ENCODE measurements at regions not wholly inside any gene's neighbourhood (a gene's known extent, or its start where the extent isn't known, plus 50 kb on each side); places are given as distances from the start of the nearest gene placed in this dataset.

- TF ChIP-seq BCLAF1 (IDR thresholded peaks at IDR 0.05) (no peak), SREBF1 (IDR thresholded peaks at IDR 0.05; ENCODE audit: low read length) (no peak), POU2F2 (IDR thresholded peaks at IDR 0.05; ENCODE audit: borderline replicate concordance, low read depth, low read length) (peak; percentile 19; the same call in 1 of the 3 replicates), NR2C1 (IDR thresholded peaks at IDR 0.05) (no peak)
Observed at GRCh38 chr2:236343400-236344161, 79.4 kb upstream of the ASB18 start (continued).

- in situ Hi-C loops (cut with MboI) = no loop called here
- BruUV-seq (replicated peaks) = no TSS peak
- RAD21 ChIA-PET (ENCODE audit: unreplicated experiment) = no interaction called here
- H3K4me3 ChIP-seq = no peak overlapping the region
- SMC1A ChIA-PET (ENCODE audit: uncharacterized antibody, unreplicated experiment) = no interaction called here
- H3K4me2 ChIP-seq (ENCODE audit: control insufficient read depth, insufficient read depth) = no peak overlapping the region
- no peak overlapping the region for H3K9ac ChIP-seq (ENCODE audit: control insufficient read depth, insufficient read depth, low read length)
- H2AFZ ChIP-seq (ENCODE audit: control insufficient read depth, low read depth, low read length) = no peak overlapping the region
- DNase-seq (ENCODE audit: low read depth, low spot score) (no peak), FAIRE-seq (no peak), ATAC-seq (no peak)
- POLR2A ChIA-PET = no interaction called here
- no peak for TF ChIP-seq EZH2 (IDR thresholded peaks at IDR 0.05; ENCODE audit: borderline replicate concordance, control insufficient read depth, low read depth, low read length)
- TF ChIP-seq CTCF (IDR thresholded peaks at IDR 0.05 in 2 of 3, conservative IDR thresholded peaks at IDR 0.05 in 1 of 3; ENCODE audit: control insufficient read depth in 2 of 3, extremely low read depth in 1 of 3, insufficient read depth in 1 of 3, low read depth in 3 of 3, low read length in 3 of 3) = no peak
- TF ChIP-seq SMAD5 (IDR thresholded peaks at IDR 0.05; ENCODE audit: low read depth) = no peak
- no peak for TF ChIP-seq USF2 (IDR thresholded peaks at IDR 0.05; ENCODE audit: borderline replicate concordance, low read depth, low read length)
- peaks cover 0 to 4% of the 10 kb centered on the region in 2 experiments; a peak in 2 of 4 replicates for H3K27me3 ChIP-seq (replicated peaks in 1 of 2; ENCODE audit: control insufficient read depth in 2 of 2, insufficient read depth in 2 of 2, low read length in 1 of 2)
- H4K20me1 ChIP-seq (ENCODE audit: control insufficient read depth, insufficient read depth) = no peaks in the 10 kb centered on the region
- H3K9me3 ChIP-seq (replicated peaks; ENCODE audit: control insufficient read depth, insufficient read depth, low read length) = no peaks in the 10 kb centered on the region
- intact Hi-C loops (cut with micrococcal nuclease; ENCODE audit: unreplicated experiment) = no loop called here
- H3K4me1 ChIP-seq (ENCODE audit: control insufficient read depth, insufficient read depth, low read length) = no peaks in the 10 kb centered on the region
- CTCF ChIA-PET = no interaction called here
- no peaks in the 10 kb centered on the region for H3K36me3 ChIP-seq (ENCODE audit: control insufficient read depth in 2 of 2, insufficient read depth in 2 of 2, low read length in 1 of 2)
- H3K79me2 ChIP-seq (ENCODE audit: control insufficient read depth, insufficient read depth, low read length) = no peaks in the 10 kb centered on the region
- 21% methylated on average over 7 of the region's 7 CpGs for WGBS (ENCODE audit: insufficient coverage, insufficient replicate concordance, low lambda C conversion rate, missing lambda C conversion rate)
- no peak overlapping the region for H3K27ac ChIP-seq (ENCODE audit: control insufficient read depth, insufficient read depth)
Observed at GRCh38 chr2:236344446-236344845, 80.2 kb upstream of the ASB18 start.
